HS-27A (cell line): ENCODE measurements at regions not wholly inside any gene's neighbourhood (a gene's known extent, or its start where the extent isn't known, plus 50 kb on each side); places are given as distances from the start of the nearest gene placed in this dataset.

Experiments
- DNase-seq: peaks from one replicate; pipeline ENCODE4 v3.0.0-alpha.2; 2012; ENCODE audit warnings: low read depth, missing footprints

GRCh38 chr7:22624781-22625180, 102.2 kb upstream of the IL6 start:
- DNase-seq: no peak

GRCh38 chr7:22622116-22622785, 104.7 kb upstream of the IL6 start:
- no peak for DNase-seq

DNA sequence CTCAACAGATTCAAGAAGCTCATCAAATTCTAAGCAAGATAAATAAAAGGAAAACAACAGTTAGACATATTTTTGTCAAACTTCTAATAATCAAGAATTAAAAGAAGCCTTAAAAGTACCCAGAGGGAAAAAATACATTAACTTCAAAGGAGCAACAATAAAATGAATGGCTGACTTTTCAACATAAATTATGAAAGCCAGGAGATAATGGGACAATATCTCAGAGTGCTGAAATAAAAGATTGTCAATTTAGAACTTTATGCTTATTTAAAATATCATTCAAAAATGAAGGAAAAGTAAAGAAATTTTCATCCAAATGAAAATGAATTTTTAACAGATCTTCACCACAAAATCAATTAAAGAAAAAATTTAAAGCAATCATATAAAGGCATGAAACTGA, 108.5 kb upstream of the IL6 start:
- DNase-seq: no peak

- no peak for DNase-seq
Observed at GRCh38 chr7:22617166-22617565, 109.8 kb upstream of the IL6 start.

DNA sequence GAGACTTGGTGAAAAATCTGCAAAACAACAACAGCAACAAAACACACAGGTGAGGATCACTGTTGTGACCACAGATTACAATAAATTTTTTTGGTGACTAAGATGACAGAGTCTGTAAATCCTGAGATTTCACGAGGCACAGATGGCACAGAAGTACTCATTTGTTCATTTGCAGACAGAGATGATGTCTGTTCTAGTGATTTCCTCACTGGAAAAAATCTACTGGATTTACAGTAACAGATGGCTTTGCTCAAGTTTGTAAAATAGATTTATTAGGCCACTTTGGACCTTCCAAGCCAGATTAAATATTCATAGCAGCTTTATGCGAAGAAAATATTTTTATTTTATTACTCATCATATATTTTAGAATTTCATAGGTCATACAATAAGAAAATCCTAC, 113.5 kb upstream of the IL6 start:
- DNase-seq: no peak

DNA sequence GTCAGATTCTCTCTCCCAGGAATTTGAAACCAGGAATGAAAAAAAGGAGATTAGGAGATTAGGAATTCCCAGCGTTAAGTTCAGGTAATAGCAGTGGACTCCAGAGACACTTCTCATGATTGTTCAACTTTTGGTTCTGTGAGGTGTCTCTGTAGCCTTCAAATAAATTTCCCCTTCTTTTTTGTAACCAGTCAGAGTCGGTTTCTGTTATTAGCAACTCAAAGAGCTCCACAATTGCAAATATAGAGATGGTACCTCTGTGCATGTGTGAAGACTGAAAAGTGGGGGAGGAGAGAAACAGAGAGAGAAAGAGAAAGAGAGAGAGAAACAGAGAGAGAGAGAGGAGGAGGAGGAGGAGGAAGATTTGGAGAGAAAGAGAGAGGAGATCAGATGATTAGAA, 112.8 kb upstream of the STEAP1B start:
- DNase-seq: no peak

- DNase-seq: no peak
Observed at GRCh38 chr7:22611758-22612079, 111.7 kb upstream of the STEAP1B start.

- no peak for DNase-seq
Observed at GRCh38 chr7:22610951-22611757, 111.2 kb upstream of the STEAP1B start.

DNA sequence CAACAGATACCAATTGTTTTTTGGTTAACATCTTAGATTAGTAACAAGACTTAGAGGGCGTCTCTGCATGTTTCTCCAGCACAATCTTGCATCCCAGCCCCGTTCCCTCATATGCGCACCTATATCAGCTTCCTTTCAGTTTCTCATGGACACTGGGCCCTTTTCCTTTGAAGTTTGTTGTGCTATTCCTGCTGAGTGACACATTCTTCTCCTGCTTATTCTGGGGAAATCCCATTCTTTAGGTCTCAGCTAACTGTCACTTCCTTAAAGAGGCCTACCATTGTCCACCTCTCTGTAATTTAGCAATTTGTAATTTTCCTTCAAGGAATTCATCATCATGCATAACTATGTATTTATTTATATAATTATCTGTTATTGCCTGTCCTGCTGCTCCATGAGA, 110.3 kb upstream of the STEAP1B start:
- no peak for DNase-seq

GRCh38 chr7:22607180-22607579, 107.2 kb upstream of the STEAP1B start:
- no peak for DNase-seq

- no peak for DNase-seq
Observed at GRCh38 chr7:22604246-22604645, 104.3 kb upstream of the STEAP1B start.

GRCh38 chr7:22601812-22602565, 102.0 kb upstream of the STEAP1B start:
- no peak for DNase-seq

DNA sequence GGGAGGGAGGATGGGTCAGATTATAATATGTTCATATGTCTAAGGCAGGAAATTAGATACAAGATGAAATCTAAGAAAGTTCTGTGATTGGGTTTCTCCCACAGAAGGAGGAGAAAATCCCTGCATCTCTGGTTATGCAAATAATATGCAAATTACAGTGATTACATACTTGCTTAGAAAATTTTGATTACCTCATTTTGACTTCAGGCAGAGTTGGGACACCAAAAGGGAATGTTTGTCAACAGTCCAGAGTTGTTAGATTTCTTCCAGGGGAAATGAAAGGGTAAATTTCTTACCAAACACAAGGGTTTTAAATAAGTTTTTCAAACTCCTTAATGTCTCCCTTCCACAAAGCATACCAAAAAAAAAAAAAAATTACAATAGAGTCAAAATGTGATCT, 101.4 kb upstream of the STEAP1B start:
- DNase-seq: no peak

DNA sequence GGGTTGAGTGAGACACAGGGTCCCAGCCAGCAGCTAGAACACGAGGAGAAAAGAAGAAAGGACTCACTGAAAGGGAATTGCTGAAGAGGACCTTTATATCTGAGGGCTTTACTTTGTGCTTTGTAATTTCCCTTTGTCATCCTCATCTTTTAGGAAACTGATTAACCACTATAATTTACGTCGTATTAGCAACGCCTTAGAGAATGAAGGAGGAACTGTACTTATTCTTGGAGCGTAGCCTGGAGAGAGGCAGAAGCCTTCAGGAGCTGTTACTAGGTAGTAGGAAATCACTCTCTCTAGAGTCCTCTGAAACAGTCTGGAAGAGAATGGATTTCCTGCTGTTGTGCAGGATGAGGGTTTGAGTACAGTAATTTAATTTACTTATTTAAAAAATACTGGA, 101.0 kb upstream of the STEAP1B start:
- DNase-seq: no peak

GRCh38 chr7:22598318-22598920, 98.4 kb upstream of the STEAP1B start:
- DNase-seq: no peak

GRCh38 chr7:22597844-22598243, 97.9 kb upstream of the STEAP1B start:
- DNase-seq: no peak

- no peak for DNase-seq
Observed at GRCh38 chr7:22596763-22597400, 96.9 kb upstream of the STEAP1B start.

- DNase-seq: no peak
Observed at GRCh38 chr7:22594020-22594419, 94.0 kb upstream of the STEAP1B start.

GRCh38 chr7:22591271-22591670, 91.3 kb upstream of the STEAP1B start:
- DNase-seq: no peak

- no peak for DNase-seq
Observed at GRCh38 chr7:22589641-22590201, 89.7 kb upstream of the STEAP1B start.

DNA sequence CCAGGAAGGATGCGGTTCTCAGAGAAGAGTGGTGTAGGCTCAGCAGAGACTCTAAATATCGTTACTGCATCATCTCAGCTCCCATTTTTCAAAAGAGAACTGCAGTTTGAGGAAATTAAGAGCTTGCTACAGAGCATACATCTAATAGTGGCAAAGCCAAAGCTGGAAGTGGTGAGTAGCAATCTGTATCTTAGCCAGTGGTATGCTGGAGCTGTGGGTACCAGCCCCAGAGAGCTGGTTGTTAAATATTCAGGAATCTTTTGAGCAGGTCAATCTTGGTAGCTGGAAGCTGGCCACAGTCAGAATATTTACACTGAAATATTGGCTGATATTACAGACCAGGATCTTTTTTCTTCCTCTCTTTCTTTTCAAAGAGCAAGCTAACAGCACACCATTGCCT, 88.4 kb upstream of the STEAP1B start:
- DNase-seq: no peak

DNA sequence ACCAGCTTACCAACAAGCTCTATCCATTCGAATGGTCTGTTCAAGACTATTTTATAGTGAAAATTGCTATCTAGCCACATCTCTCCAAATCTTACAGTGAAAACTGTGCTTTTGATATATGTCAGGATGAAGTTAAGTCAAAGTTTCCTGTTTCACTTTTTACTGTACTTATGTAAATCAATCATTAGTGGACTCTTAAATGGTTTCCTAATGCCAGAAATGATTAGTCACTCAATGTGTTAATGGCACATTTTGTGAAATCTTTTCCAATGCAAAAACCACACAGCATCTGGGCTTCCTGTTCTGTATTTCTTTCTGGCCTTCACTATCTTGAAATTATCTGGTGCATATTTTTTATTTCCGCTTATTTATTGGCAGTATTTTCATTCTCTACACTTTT, 87.3 kb upstream of the STEAP1B start:
- no peak for DNase-seq
